ENCODE measurements at regions not wholly inside any gene's neighbourhood (a gene's known extent, or its start where the extent isn't known, plus 50 kb on each side); places are given as distances from the start of the nearest gene placed in this dataset.

DNA sequence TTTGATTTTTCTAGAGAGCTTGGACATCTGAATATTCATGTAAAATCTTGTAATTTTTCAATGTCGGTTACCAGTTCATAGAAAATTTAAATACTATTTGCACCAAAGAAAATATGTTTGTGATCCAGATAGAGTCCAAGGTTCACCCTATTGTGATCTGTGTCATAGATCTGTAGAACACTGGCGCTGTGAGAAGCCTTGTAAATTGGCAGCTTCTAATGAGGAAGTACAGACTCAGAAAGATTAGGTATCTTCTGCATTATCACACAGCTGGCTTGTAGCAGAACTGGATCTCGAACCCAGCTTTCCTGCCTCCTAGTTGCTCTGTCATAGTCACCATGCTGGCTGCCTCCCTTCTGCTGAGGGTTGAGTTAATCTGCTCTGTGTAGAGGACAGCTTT, 106.5 kb upstream of the PAK3 start:
- no TSS peak for BruUV-seq (replicated peaks)
- no peaks in the 10 kb centered on the region for H3K9me3 ChIP-seq (ENCODE audit: control insufficient read depth, insufficient read depth, low read depth, low read length)
- ATAC-seq (no peak), DNase-seq (ENCODE audit: low read depth, low spot score) (no peak)
- ChIA-PET CTCF (no interaction called here), POLR2A (no interaction called here)
- in situ Hi-C loops (cut with HindIII; ENCODE audit: low pct_unique_long_range_greater_than_20kb, low sequenced_read_pairs) (no loop called here), intact Hi-C loops (cut with micrococcal nuclease; ENCODE audit: unreplicated experiment) (no loop called here)
- no peaks in the 10 kb centered on the region for H3K27me3 ChIP-seq (ENCODE audit: control insufficient read depth, insufficient read depth, low read length)
- no peak overlapping the region for H3K27ac ChIP-seq (ENCODE audit: low read length)
- no peak for TF ChIP-seq TCF7L2 (IDR thresholded peaks at IDR 0.05; ENCODE audit: low read depth, low read length)
- TF ChIP-seq, protein P1, sequence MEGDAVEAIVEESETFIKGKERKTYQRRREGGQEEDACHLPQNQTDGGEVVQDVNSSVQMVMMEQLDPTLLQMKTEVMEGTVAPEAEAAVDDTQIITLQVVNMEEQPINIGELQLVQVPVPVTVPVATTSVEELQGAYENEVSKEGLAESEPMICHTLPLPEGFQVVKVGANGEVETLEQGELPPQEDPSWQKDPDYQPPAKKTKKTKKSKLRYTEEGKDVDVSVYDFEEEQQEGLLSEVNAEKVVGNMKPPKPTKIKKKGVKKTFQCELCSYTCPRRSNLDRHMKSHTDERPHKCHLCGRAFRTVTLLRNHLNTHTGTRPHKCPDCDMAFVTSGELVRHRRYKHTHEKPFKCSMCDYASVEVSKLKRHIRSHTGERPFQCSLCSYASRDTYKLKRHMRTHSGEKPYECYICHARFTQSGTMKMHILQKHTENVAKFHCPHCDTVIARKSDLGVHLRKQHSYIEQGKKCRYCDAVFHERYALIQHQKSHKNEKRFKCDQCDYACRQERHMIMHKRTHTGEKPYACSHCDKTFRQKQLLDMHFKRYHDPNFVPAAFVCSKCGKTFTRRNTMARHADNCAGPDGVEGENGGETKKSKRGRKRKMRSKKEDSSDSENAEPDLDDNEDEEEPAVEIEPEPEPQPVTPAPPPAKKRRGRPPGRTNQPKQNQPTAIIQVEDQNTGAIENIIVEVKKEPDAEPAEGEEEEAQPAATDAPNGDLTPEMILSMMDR (IDR thresholded peaks at IDR 0.05): no peak
- TF ChIP-seq SIN3A (IDR thresholded peaks at IDR 0.05; ENCODE audit: borderline replicate concordance, insufficient read depth, low read depth, low read length): no peak
- TF ChIP-seq POLR2AphosphoS5 (IDR thresholded peaks at IDR 0.05; ENCODE audit: low read depth, low read length): no peak
- TF ChIP-seq, protein P2, sequence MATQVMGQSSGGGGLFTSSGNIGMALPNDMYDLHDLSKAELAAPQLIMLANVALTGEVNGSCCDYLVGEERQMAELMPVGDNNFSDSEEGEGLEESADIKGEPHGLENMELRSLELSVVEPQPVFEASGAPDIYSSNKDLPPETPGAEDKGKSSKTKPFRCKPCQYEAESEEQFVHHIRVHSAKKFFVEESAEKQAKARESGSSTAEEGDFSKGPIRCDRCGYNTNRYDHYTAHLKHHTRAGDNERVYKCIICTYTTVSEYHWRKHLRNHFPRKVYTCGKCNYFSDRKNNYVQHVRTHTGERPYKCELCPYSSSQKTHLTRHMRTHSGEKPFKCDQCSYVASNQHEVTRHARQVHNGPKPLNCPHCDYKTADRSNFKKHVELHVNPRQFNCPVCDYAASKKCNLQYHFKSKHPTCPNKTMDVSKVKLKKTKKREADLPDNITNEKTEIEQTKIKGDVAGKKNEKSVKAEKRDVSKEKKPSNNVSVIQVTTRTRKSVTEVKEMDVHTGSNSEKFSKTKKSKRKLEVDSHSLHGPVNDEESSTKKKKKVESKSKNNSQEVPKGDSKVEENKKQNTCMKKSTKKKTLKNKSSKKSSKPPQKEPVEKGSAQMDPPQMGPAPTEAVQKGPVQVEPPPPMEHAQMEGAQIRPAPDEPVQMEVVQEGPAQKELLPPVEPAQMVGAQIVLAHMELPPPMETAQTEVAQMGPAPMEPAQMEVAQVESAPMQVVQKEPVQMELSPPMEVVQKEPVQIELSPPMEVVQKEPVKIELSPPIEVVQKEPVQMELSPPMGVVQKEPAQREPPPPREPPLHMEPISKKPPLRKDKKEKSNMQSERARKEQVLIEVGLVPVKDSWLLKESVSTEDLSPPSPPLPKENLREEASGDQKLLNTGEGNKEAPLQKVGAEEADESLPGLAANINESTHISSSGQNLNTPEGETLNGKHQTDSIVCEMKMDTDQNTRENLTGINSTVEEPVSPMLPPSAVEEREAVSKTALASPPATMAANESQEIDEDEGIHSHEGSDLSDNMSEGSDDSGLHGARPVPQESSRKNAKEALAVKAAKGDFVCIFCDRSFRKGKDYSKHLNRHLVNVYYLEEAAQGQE (IDR thresholded peaks at IDR 0.05; ENCODE audit: insufficient read depth in 1 of 2, low read depth in 2 of 2, low read length in 1 of 2): no peak
- no peak overlapping the region for H3K4me3 ChIP-seq (ENCODE audit: low read depth in 2 of 2, low read length in 2 of 2)
- H3K4me1 ChIP-seq (ENCODE audit: control insufficient read depth, insufficient read depth, low read length): no peaks in the 10 kb centered on the region
- no peaks in the 10 kb centered on the region for H3K36me3 ChIP-seq (ENCODE audit: control insufficient read depth, insufficient read depth, low read length)

DNA sequence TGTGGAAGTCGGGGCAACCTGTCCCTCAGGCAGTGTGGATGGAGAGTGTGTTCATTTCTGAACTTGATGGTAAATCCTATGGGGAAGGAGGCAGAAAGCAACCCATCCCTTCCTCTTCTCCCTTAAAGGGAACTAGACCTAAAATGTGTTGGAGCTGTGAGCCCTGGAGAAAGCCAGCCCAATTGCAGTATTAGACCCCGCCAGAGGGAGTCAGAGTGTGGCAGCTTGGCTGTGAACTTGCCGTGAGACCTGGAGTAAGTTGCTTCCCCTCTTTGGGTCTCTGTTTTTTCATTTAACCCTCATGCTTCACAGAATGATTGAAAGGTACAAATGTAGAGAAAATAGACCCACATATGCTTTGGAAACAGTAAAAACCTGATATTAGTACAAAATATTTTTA, 108.7 kb upstream of the PAK3 start:
- H3K4me1 ChIP-seq (ENCODE audit: control insufficient read depth, insufficient read depth, low read length): no peaks in the 10 kb centered on the region
- BruUV-seq (replicated peaks): no TSS peak
- ChIA-PET POLR2A (no interaction called here), CTCF (no interaction called here)
- DNase-seq (ENCODE audit: low read depth, low spot score): no peak
- intact Hi-C loops (cut with micrococcal nuclease; ENCODE audit: unreplicated experiment) (no loop called here), in situ Hi-C loops (cut with HindIII; ENCODE audit: low pct_unique_long_range_greater_than_20kb, low sequenced_read_pairs) (no loop called here)
- TF ChIP-seq POLR2AphosphoS5 (IDR thresholded peaks at IDR 0.05; ENCODE audit: low read depth, low read length): no peak
- TF ChIP-seq, protein P1 (IDR thresholded peaks at IDR 0.05): peak; percentile 14; the same call in 1 of the 2 replicates
- H3K4me3 ChIP-seq (ENCODE audit: low read depth in 2 of 2, low read length in 2 of 2): no peak overlapping the region
- no peaks in the 10 kb centered on the region for H3K27me3 ChIP-seq (ENCODE audit: control insufficient read depth, insufficient read depth, low read length)
- ATAC-seq: no peak
- no peak overlapping the region for H3K27ac ChIP-seq (ENCODE audit: low read length)
- no peaks in the 10 kb centered on the region for H3K9me3 ChIP-seq (ENCODE audit: control insufficient read depth, insufficient read depth, low read depth, low read length)
- no peaks in the 10 kb centered on the region for H3K36me3 ChIP-seq (ENCODE audit: control insufficient read depth, insufficient read depth, low read length)

DNA sequence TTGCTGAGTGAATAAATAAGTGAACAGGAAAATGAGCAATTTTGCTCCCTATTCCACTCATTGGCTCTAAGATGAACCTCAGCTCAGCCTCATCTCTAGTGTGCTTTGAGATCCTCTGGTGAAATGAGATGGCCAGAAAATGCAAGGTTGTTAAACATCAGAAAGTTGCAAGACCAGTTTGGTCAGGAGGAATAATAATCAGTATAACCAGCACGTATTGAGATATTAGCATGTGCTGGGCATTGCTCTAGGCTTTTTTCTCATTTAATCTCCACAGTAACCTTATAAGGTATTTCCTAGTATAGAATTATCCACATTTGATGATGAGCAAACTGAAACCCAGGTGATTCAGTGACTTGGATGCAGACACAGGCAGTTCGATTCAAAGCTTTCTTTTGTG, 110.5 kb upstream of the PAK3 start:
- no peak for TF ChIP-seq TCF7L2 (IDR thresholded peaks at IDR 0.05; ENCODE audit: low read depth, low read length)
- TF ChIP-seq, protein P2 (IDR thresholded peaks at IDR 0.05; ENCODE audit: insufficient read depth in 1 of 2, low read depth in 2 of 2, low read length in 1 of 2): no peak
- TF ChIP-seq POLR2AphosphoS5 (IDR thresholded peaks at IDR 0.05; ENCODE audit: low read depth, low read length): no peak
- no peak for TF ChIP-seq SIN3A (IDR thresholded peaks at IDR 0.05; ENCODE audit: borderline replicate concordance, insufficient read depth, low read depth, low read length)
- TF ChIP-seq, protein P1 (IDR thresholded peaks at IDR 0.05): no peak
- DNase-seq (ENCODE audit: low read depth, low spot score) (no peak), ATAC-seq (no peak)
- H3K27me3 ChIP-seq (ENCODE audit: control insufficient read depth, insufficient read depth, low read length): no peaks in the 10 kb centered on the region
- in situ Hi-C loops (cut with HindIII; ENCODE audit: low pct_unique_long_range_greater_than_20kb, low sequenced_read_pairs) (no loop called here), intact Hi-C loops (cut with micrococcal nuclease; ENCODE audit: unreplicated experiment) (no loop called here)
- POLR2A ChIA-PET: no interaction called here
- no peaks in the 10 kb centered on the region for H3K4me1 ChIP-seq (ENCODE audit: control insufficient read depth, insufficient read depth, low read length)
- BruUV-seq (replicated peaks): no TSS peak
- no peak overlapping the region for H3K27ac ChIP-seq (ENCODE audit: low read length)
- no peaks in the 10 kb centered on the region for H3K36me3 ChIP-seq (ENCODE audit: control insufficient read depth, insufficient read depth, low read length)
- H3K4me3 ChIP-seq (ENCODE audit: low read depth in 2 of 2, low read length in 2 of 2): no peak overlapping the region
- H3K9me3 ChIP-seq (ENCODE audit: control insufficient read depth, insufficient read depth, low read depth, low read length): no peaks in the 10 kb centered on the region
- CTCF ChIA-PET: no interaction called here

Measured in Panc1 (cell line).